Esophagus muscularis mucosa (tissue), 4 donors: ENCODE measurements at regions not wholly inside any gene's neighbourhood (a gene's known extent, or its start where the extent isn't known, plus 50 kb on each side); places are given as distances from the start of the nearest gene placed in this dataset.

Source experiments
- CTCF ChIP-seq, 3 experiments: fragments of 200-600 bp in 2 of 3; fragments of 450-650 bp in 1 of 3; sonication (generic) in 2 of 3; IDR thresholded peaks; one replicate each; pipeline ENCODE4 v1.5.1; 2017 to 2019; ENCODE audit warnings: antibody characterized with exemption in 3 of 3, mild to moderate bottlenecking in 2 of 3, moderate library complexity in 1 of 3
- EP300 ChIP-seq: sonication (generic); formaldehyde crosslinking; IDR thresholded peaks from one replicate; pipeline ENCODE4 v1.6.1; 2017; ENCODE audit warnings: antibody characterized with exemption
- POLR2AphosphoS5 ChIP-seq, 2 donors: sonication (generic); formaldehyde crosslinking; IDR thresholded peaks; one replicate each; pipeline ENCODE4 v1.6.1; 2017; ENCODE audit warnings: antibody characterized with exemption in 2 of 2

- TF ChIP-seq CTCF (IDR thresholded peaks at IDR 0.05), result no peak
- TF ChIP-seq EP300, result no peak
- no peak for TF ChIP-seq POLR2AphosphoS5 (IDR thresholded peaks at IDR 0.05)
Measured at GRCh38 chr18:41765460-41765859, 189.6 kb upstream of the PIK3C3 start.
